ENCODE measurements at regions not wholly inside any gene's neighbourhood (a gene's known extent, or its start where the extent isn't known, plus 50 kb on each side); places are given as distances from the start of the nearest gene placed in this dataset.
A peak's percentile ranks its signal among the peaks of the same experiment; 100 is the strongest.

DNA sequence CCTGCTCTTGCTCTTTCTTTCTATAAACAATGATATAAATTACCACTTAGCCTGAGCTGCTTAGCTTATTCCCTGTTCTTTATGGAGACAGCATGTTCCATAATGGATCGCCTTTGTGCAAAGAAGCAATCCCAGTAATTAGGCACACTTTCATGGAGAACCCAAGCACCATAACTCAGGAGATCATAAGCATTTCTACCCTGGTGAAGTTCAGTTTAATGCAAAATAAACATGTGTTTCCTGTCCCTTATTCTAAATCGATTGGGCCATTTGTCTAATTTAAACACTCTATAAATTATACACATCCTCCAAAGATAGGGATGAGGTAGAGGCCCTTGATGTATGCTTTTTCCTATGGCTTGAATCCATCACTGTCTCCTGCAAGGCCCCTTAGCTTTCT lies 75.8 kb upstream of the TMEM72 start:
- Histone ChIP-seq H2AK5ac (ENCODE audit: low read depth, low read length) (no peak overlapping the region), H3K36me3 (replicated peaks in 1 of 2; ENCODE audit: control insufficient read depth in 2 of 2, insufficient read depth in 2 of 2, low read length in 2 of 2) (no peaks in the 10 kb centered on the region), H2BK12ac (ENCODE audit: low read length) (no peak overlapping the region), H3K23ac (ENCODE audit: low read depth, low read length, poor library complexity) (no peak overlapping the region), H3K27me3 (ENCODE audit: control insufficient read depth in 3 of 3, insufficient read depth in 3 of 3, low read depth in 1 of 3, low read length in 3 of 3) (no peaks in the 10 kb centered on the region), H3K14ac (ENCODE audit: low read length) (no peak overlapping the region), H3K9me3 (replicated peaks in 1 of 2; ENCODE audit: control insufficient read depth in 2 of 2, insufficient read depth in 1 of 2, low read depth in 1 of 2, low read length in 2 of 2) (peaks cover 0 to 2% of the 10 kb centered on the region in 2 donors), H2BK120ac (ENCODE audit: low read depth, low read length) (no peak overlapping the region), H3K4me2 (ENCODE audit: insufficient read depth, low read length, poor library complexity, severe bottlenecking) (no peak overlapping the region), H3K9ac (ENCODE audit: low read depth, low read length, poor library complexity) (no peak overlapping the region), H3K79me1 (ENCODE audit: low read depth, low read length) (no peaks in the 10 kb centered on the region), H3K27ac (replicated peaks; ENCODE audit: low read length) (no peak overlapping the region), H3K4me1 (ENCODE audit: control insufficient read depth in 2 of 2, insufficient read depth in 1 of 2, low read depth in 1 of 2, low read length in 2 of 2) (peaks cover 0 to 4% of the 10 kb centered on the region in 2 donors), H4K91ac (ENCODE audit: low read depth, low read length, poor library complexity) (no peak overlapping the region), H2AFZ (ENCODE audit: low read length) (no peak overlapping the region), H3K4ac (ENCODE audit: low read length) (no peak overlapping the region), H3K4me3 (ENCODE audit: low read length in 2 of 2) (no peak overlapping the region), H3K18ac (ENCODE audit: low read length) (no peak overlapping the region), H2BK15ac (ENCODE audit: low read length) (no peak overlapping the region), H4K8ac (ENCODE audit: low read depth, low read length) (no peak overlapping the region), H2BK5ac (ENCODE audit: low read length) (no peak overlapping the region)
- no CpG with 5 or more reads among the region's 2 CpGs for WGBS, 2 donors (ENCODE audit: extremely low coverage in 2 of 2, insufficient read length in 2 of 2, insufficient replicate concordance in 1 of 2)
- DNase-seq (ENCODE audit: low spot score): no peak

DNA sequence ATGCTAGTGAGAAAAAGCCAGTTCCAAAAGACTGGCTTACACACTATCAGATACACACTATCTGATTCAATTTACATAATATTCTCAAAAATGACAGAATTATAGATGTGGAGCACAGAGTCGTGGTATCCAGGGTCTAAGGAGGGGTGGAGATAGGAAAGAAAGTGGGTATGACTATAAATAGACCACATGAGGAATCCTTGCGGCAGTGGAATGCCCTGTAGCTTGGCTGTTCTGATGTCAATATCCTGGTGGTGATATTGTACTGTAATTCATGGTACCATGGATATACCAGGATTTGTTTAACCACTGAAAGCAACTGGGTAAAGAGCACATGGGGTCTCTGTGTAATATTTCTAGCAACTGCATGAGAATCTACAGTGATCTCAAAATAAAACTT lies 67.7 kb upstream of the TMEM72 start:
- Histone ChIP-seq H3K27me3 (ENCODE audit: control insufficient read depth in 3 of 3, insufficient read depth in 3 of 3, low read depth in 1 of 3, low read length in 3 of 3) (peaks cover 0 to 4% (median 0%) of the 10 kb centered on the region in 3 experiments), H4K8ac (ENCODE audit: low read depth, low read length) (no peak overlapping the region), H3K4me2 (ENCODE audit: insufficient read depth, low read length, poor library complexity, severe bottlenecking) (no peak overlapping the region), H3K18ac (ENCODE audit: low read length) (no peak overlapping the region), H3K79me1 (ENCODE audit: low read depth, low read length) (no peaks in the 10 kb centered on the region), H3K4me1 (ENCODE audit: control insufficient read depth in 2 of 2, insufficient read depth in 1 of 2, low read depth in 1 of 2, low read length in 2 of 2) (no peaks in the 10 kb centered on the region), H3K9me3 (replicated peaks in 1 of 2; ENCODE audit: control insufficient read depth in 2 of 2, insufficient read depth in 1 of 2, low read depth in 1 of 2, low read length in 2 of 2) (no peaks in the 10 kb centered on the region), H2AK5ac (ENCODE audit: low read depth, low read length) (no peak overlapping the region), H2BK120ac (ENCODE audit: low read depth, low read length) (no peak overlapping the region), H2AFZ (ENCODE audit: low read length) (no peak overlapping the region), H3K23ac (ENCODE audit: low read depth, low read length, poor library complexity) (no peak overlapping the region), H4K91ac (ENCODE audit: low read depth, low read length, poor library complexity) (no peak overlapping the region), H2BK15ac (ENCODE audit: low read length) (no peak overlapping the region), H3K14ac (ENCODE audit: low read length) (no peak overlapping the region), H3K27ac (replicated peaks; ENCODE audit: low read length) (no peak overlapping the region), H2BK12ac (ENCODE audit: low read length) (no peak overlapping the region), H3K36me3 (replicated peaks in 1 of 2; ENCODE audit: control insufficient read depth in 2 of 2, insufficient read depth in 2 of 2, low read length in 2 of 2) (no peaks in the 10 kb centered on the region), H2BK5ac (ENCODE audit: low read length) (no peak overlapping the region), H3K4me3 (ENCODE audit: low read length in 2 of 2) (no peak overlapping the region), H3K4ac (ENCODE audit: low read length) (no peak overlapping the region), H3K9ac (ENCODE audit: low read depth, low read length, poor library complexity) (no peak overlapping the region)
- no peak for DNase-seq (ENCODE audit: low spot score)
- WGBS, 2 donors (ENCODE audit: extremely low coverage in 2 of 2, insufficient read length in 2 of 2, insufficient replicate concordance in 1 of 2): no CpG with 5 or more reads among the region's 2 CpGs

DNA sequence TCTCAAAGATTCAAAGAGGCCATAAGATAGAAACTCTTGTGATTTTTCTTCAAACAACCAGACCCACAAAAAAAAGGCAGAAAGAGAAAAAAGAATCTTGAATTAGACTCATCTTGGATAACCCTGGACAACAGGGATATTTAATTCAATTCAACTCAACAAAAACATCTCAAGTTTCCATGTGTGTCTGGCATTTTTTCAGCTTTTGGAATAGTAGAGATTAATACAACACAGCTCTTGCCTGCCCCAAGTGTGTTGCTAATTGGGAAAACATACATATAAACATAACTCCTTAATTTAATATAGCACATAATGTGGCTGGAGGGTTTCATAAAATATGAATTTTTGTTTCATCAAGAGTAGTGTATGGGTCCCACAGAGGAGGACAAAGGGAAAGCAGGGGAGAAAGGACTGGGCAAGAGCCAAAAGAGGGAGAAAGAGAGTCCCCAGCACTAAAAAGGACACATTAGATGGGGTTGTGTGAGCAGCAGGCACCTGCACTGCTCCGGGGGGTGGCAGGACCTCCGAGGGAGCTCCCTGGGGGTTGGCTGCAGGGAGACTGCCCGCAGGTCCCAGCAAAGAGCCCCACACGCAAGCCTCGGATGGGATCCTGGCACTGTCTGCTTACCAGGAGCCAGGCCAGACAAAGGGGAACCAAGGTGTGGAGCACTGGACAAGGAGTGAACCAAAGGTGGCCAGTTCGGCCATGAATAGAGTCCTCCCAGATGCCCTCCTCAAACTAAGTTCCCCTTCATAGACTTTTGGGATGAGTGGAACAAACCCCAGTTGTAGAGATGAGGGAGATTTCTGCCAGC lies 65.6 kb upstream of the TMEM72 start:
- Histone ChIP-seq H3K18ac (ENCODE audit: low read length) (peak overlapping the region; percentile 19), H3K36me3 (replicated peaks in 1 of 2; ENCODE audit: control insufficient read depth in 2 of 2, insufficient read depth in 2 of 2, low read length in 2 of 2) (no peaks in the 10 kb centered on the region), H2BK5ac (ENCODE audit: low read length) (no peak overlapping the region), H3K14ac (ENCODE audit: low read length) (no peak overlapping the region), H3K27ac (replicated peaks; ENCODE audit: low read length) (no peak overlapping the region), H4K91ac (ENCODE audit: low read depth, low read length, poor library complexity) (no peak overlapping the region), H3K27me3 (ENCODE audit: control insufficient read depth in 3 of 3, insufficient read depth in 3 of 3, low read depth in 1 of 3, low read length in 3 of 3) (peaks cover 0 to 4% (median 0%) of the 10 kb centered on the region in 3 experiments), H2BK120ac (ENCODE audit: low read depth, low read length) (no peak overlapping the region), H2AK5ac (ENCODE audit: low read depth, low read length) (no peak overlapping the region), H4K8ac (ENCODE audit: low read depth, low read length) (no peak overlapping the region), H3K4me3 (ENCODE audit: low read length in 2 of 2) (no peak overlapping the region), H3K9ac (ENCODE audit: low read depth, low read length, poor library complexity) (no peak overlapping the region), H3K23ac (ENCODE audit: low read depth, low read length, poor library complexity) (no peak overlapping the region), H2BK12ac (ENCODE audit: low read length) (no peak overlapping the region), H3K9me3 (replicated peaks in 1 of 2; ENCODE audit: control insufficient read depth in 2 of 2, insufficient read depth in 1 of 2, low read depth in 1 of 2, low read length in 2 of 2) (no peaks in the 10 kb centered on the region), H2AFZ (ENCODE audit: low read length) (no peak overlapping the region), H3K4me1 (ENCODE audit: control insufficient read depth in 2 of 2, insufficient read depth in 1 of 2, low read depth in 1 of 2, low read length in 2 of 2) (no peaks in the 10 kb centered on the region), H2BK15ac (ENCODE audit: low read length) (no peak overlapping the region), H3K4ac (ENCODE audit: low read length) (no peak overlapping the region), H3K79me1 (ENCODE audit: low read depth, low read length) (no peaks in the 10 kb centered on the region), H3K4me2 (ENCODE audit: insufficient read depth, low read length, poor library complexity, severe bottlenecking) (no peak overlapping the region)
- no peak for DNase-seq (ENCODE audit: low spot score)
- no CpG with 5 or more reads among the region's 6 CpGs for WGBS, 2 donors (ENCODE audit: extremely low coverage in 2 of 2, insufficient read length in 2 of 2, insufficient replicate concordance in 1 of 2)

DNA sequence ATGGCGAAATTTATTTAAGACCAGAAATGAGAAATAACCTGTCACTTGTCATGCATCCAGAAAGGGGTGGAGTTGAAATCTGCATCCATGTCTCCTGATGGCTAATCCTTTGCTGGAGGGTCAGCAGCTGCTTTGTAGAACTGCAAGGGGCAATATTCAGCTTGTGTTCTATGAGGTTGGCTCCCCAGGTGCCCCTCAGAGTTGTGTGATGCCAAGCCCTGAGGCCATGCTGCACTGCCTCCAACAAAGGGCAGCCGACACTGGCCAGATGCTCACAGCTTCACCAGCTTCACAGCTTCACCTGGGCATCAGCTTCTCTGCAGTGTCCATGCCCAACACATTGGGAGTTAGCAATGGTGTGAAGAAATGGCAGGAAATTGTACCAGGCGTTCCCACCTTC lies 64.0 kb upstream of the TMEM72 start:
- Histone ChIP-seq H2AK5ac (ENCODE audit: low read depth, low read length) (no peak overlapping the region), H2BK15ac (ENCODE audit: low read length) (no peak overlapping the region), H2BK5ac (ENCODE audit: low read length) (no peak overlapping the region), H3K18ac (ENCODE audit: low read length) (no peak overlapping the region), H2AFZ (ENCODE audit: low read length) (no peak overlapping the region), H3K4me1 (ENCODE audit: control insufficient read depth in 2 of 2, insufficient read depth in 1 of 2, low read depth in 1 of 2, low read length in 2 of 2) (no peaks in the 10 kb centered on the region), H3K4ac (ENCODE audit: low read length) (no peak overlapping the region), H3K9me3 (replicated peaks in 1 of 2; ENCODE audit: control insufficient read depth in 2 of 2, insufficient read depth in 1 of 2, low read depth in 1 of 2, low read length in 2 of 2) (no peaks in the 10 kb centered on the region), H3K14ac (ENCODE audit: low read length) (no peak overlapping the region), H2BK12ac (ENCODE audit: low read length) (no peak overlapping the region), H3K79me1 (ENCODE audit: low read depth, low read length) (no peaks in the 10 kb centered on the region), H3K27me3 (ENCODE audit: control insufficient read depth in 3 of 3, insufficient read depth in 3 of 3, low read depth in 1 of 3, low read length in 3 of 3) (peaks cover 0 to 4% (median 0%) of the 10 kb centered on the region in 3 experiments), H3K36me3 (replicated peaks in 1 of 2; ENCODE audit: control insufficient read depth in 2 of 2, insufficient read depth in 2 of 2, low read length in 2 of 2) (no peaks in the 10 kb centered on the region), H3K9ac (ENCODE audit: low read depth, low read length, poor library complexity) (no peak overlapping the region), H3K4me2 (ENCODE audit: insufficient read depth, low read length, poor library complexity, severe bottlenecking) (no peak overlapping the region), H4K8ac (ENCODE audit: low read depth, low read length) (no peak overlapping the region), H3K27ac (replicated peaks; ENCODE audit: low read length) (no peak overlapping the region), H4K91ac (ENCODE audit: low read depth, low read length, poor library complexity) (no peak overlapping the region), H3K4me3 (ENCODE audit: low read length in 2 of 2) (no peak overlapping the region), H3K23ac (ENCODE audit: low read depth, low read length, poor library complexity) (no peak overlapping the region), H2BK120ac (ENCODE audit: low read depth, low read length) (no peak overlapping the region)
- DNase-seq (ENCODE audit: low spot score): no peak
- no CpG with 5 or more reads among the region's 3 CpGs for WGBS, 2 donors (ENCODE audit: extremely low coverage in 2 of 2, insufficient read length in 2 of 2, insufficient replicate concordance in 1 of 2)

Data from neuronal stem cell (in vitro differentiated cells).